ENCODE measurements at regions not wholly inside any gene's neighbourhood (a gene's known extent, or its start where the extent isn't known, plus 50 kb on each side); places are given as distances from the start of the nearest gene placed in this dataset.
A peak's percentile ranks its signal among the peaks of the same experiment; 100 is the strongest.
"Not testable (repeated sequence)": the region's sequence is repeated elsewhere in the genome, so short reads cannot be mapped to it uniquely, and the experiment has no call there.

DNA sequence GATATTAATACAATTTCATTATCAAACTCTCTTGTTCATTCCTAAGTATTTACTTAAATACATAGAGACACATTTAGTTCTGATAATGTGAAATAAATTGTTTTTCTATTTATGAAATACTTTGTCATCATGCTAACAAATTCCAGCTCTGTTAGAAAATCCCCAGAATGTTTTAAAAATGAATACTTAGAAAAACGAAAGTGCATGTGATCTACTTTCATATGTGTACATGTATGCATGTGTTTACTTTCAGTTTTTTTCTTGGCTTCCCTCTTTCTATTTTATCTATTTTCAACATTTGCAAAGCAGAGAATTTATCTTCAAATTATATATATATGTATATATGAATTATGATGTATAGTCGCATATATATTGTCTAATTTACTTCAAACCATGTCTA lies 1110.0 kb upstream of the PCDH20 start:
- no peak for DNase-seq (ENCODE audit: low spot score)

DNA sequence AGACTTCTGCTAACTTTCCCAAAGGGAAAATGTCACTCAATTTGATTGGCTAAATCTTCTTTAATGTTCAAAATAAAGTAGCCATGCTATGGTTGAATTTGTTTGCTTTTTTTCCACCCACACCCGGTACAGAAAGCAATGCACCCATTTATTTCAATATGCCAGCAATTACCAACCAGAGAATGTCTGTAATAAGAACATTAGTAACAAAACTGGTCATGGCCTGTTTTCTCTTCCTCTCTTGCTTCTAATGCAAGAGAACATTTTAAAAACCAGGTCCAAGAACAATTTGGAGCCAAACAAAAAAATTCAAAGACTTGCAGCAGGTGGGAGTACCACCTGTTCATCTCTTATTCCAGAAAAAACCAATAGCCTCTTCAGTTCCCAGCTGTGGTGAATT lies 1108.8 kb upstream of the PCDH20 start:
- DNase-seq (ENCODE audit: low spot score) = no peak

GRCh38 chr13:62524061-62524460 lies 1108.4 kb upstream of the PCDH20 start:
- DNase-seq (ENCODE audit: low spot score) = no peak

GRCh38 chr13:62512194-62513141 lies 1096.8 kb upstream of the PCDH20 start:
- DNase-seq (ENCODE audit: low spot score) = peak; percentile 10

- no peak for DNase-seq (ENCODE audit: low spot score)
These were observed 1095.4 kb upstream of the PCDH20 start for GRCh38 chr13:62510906-62511655.

GRCh38 chr13:62502588-62502987 lies 1086.9 kb upstream of the PCDH20 start:
- no peak for DNase-seq (ENCODE audit: low spot score)

- DNase-seq (ENCODE audit: low spot score) = no peak
These were observed 1074.1 kb upstream of the PCDH20 start for GRCh38 chr13:62489731-62490130.

GRCh38 chr13:62483774-62484173 lies 1068.1 kb upstream of the PCDH20 start:
- no peak for DNase-seq (ENCODE audit: low spot score)

GRCh38 chr13:62482351-62482750 lies 1066.7 kb upstream of the PCDH20 start:
- DNase-seq (ENCODE audit: low spot score) = no peak

DNA sequence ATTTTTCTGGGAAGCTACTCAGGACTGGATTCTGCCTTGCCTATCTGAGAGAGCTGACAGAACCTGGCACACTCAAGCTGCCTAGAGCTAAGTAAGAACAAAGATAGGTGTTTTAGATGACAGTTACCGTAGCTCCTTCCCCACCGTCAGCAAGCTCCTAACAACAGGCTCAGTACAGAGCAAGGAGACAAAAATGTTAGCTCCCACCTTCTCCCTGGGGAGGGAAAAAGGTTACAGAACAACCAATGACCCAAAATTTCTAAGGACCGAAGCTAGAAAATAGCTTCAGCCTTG lies 1058.2 kb upstream of the PCDH20 start:
- DNase-seq (ENCODE audit: low spot score) = no peak

DNA sequence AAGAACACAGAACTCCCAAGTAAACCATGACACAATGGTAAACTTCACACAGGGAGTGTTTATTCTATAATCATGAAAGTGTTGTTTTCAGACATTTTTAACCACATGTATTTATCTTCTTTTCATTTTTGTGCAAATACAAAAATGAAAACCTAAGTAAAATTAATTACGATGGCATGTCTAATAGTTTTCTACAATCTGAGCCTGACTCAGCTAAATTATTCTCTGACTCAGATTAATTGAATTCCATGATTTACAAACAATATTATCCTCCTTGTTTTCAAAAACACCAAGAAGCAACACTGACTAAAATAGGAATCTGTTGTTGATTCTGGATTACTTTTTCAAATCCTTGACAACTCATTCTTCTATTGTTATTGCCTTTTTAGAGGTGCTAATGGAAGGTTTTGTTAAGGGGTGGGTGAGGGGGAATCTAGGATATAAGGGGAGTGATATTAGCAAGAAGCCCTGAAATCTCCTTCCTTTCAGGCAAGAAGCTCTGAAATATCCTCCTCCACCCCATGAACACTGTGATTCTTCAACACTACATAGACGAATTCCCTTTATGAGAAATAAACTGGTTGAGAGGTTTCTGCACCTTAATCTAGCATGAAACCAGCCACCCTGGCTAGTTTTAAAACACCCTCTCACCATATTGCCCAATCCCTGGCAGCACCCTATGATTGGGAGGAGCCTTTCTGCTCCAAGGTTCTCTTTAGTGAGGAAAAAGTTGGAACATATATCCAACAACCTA lies 1057.7 kb upstream of the PCDH20 start:
- DNase-seq (ENCODE audit: low spot score) = no peak

DNA sequence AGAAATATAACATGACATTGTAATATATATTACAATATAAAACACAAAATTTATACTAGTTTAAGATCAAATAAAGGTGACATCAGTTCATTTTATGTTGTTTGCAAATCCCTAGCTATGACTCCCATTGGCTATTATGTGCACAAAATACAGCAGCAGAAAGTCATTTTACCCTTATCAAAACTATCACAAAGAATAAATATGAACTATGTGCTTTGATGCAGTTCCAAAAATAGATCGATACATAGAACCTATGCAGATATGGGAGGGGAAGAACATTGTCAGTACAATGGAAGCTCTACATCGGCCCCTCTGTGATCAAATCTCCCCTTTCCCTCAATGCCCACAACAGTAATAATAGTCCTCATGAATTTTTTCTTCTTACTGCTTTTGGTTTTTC lies 1038.1 kb upstream of the PCDH20 start:
- DNase-seq (ENCODE audit: low spot score) = no peak

- DNase-seq (ENCODE audit: low spot score) = no peak
These were observed 1035.1 kb upstream of the PCDH20 start for GRCh38 chr13:62450759-62451158.

DNA sequence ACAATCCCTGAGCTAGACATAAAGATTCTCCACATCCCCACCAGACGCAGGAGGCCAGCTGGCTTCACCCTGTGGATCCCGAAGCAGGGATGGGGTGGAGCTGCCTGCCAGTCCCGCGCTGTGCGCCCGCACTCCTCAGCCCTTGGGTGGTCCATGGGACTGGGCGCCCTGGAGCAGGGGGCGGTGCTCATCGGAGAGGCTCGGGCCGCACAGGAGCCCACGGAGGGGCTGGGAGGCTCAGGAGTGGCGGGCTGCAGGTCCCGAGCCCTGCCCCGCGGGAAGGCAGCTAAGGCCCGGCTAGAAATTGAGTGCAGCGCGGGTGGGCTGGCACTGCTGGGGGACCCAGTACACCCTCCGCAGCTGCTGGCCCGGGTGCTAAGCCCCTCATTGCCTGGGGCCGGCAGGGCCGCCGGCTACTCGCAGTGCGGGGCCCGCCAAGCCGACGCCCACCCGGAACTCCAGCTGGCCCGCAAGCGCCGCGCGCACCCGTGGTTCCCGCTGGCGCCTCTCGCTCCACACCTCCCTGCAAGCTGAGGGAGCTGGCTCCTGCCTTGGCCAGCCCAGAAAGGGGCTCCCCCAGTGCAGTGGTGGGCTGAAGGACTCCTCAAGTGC lies 1032.2 kb upstream of the PCDH20 start:
- not testable (repeated sequence) for DNase-seq (ENCODE audit: low spot score)

DNA sequence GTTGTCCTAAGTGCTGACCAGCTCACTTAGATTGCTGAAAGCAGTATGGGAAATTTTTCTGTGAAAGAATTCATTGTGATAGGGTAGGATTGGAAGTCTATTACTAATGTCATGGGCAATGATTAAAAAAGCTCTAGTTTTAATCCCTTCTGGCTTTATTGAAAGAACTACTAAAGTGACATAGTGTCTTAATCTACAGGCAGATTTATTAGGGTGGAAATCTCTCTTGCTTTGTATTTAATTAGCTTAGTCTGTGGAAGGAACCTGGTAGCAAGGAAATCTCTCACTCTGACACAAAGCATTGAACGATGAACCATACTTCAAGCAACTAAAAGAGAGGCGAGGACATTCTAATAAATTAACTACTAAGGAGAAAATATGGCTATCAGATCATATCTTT lies 1029.2 kb upstream of the PCDH20 start:
- DNase-seq (ENCODE audit: low spot score) = no peak

DNA sequence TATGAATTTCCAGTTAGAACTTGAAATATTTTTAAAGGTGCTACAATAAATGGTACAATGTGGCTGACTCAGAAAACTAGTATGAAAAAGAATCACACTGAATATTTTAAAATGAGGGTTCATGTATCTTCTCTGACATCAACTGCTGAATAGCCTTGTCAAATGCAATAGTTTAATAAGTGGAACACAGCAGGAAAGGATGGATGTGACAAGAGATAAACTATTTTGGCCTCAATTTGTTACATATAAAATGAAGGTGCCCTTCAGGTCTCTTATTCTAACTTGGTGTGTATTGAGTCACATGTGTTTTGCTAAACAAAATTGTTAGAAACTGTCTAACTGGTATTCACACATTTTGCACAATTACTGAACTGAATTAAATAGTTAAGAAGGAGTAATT lies 1018.4 kb upstream of the PCDH20 start:
- no peak for DNase-seq (ENCODE audit: low spot score)

DNA sequence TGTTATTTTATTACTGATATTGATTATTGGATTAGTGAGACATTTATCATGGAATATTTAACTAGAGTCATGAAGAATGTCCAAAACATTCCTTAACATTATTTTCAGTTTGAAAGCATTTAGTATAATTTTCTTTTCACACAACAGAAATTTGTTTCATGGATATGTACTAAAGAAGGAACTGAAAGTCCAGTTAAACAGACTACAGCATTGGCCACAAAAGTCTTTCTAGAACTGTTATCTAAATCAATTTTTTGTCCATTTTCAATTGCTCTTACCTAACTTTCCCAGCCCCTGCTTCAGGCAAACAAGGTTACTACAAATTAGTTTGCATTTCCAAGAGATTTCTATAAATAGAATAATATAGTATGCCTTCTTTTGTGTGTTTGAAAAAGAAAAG lies 1018.0 kb upstream of the PCDH20 start:
- DNase-seq (ENCODE audit: low spot score) = no peak

GRCh38 chr13:62432906-62433305 lies 1017.3 kb upstream of the PCDH20 start:
- no peak for DNase-seq (ENCODE audit: low spot score)

DNA sequence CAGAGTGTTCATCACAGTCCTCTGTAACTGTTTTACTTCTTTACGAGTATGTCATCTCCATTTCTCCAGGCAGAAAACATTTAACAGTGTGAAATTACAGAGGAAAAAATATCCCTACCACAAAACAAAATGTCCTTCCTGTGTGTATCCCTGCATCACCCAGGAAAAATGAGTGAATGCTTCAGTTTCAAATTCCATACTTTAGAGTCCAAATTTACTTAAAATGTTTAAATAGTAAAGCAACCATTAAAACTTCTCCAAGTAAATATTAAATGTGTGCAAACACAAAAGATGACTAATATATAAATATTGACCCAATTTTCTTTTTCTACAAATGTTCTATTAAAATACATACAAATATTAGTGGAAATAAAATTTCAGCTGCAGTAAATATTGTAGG lies 1016.6 kb upstream of the PCDH20 start:
- no peak for DNase-seq (ENCODE audit: low spot score)

DNA sequence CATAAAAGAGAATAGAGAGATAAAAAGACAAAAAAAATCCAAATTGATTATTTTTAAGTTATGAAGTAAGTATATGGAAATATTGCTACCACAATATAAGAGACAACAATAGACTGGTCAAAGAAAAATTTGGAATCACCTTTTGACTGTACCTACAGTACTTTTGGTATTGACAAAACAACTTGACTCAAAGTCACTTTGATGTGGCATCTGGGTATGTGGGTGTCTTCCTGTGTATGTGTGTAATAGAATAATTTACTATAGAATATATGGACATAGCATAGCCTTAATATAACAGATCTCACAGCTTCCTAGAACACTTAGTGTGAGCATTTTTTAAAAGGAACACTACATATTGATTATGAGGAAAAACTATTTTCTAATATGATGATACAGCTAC lies 1016.2 kb upstream of the PCDH20 start:
- DNase-seq (ENCODE audit: low spot score) = no peak

- no peak for DNase-seq (ENCODE audit: low spot score)
These were observed 1003.2 kb upstream of the PCDH20 start for GRCh38 chr13:62418872-62419271.

- DNase-seq (ENCODE audit: low spot score) = no peak
These were observed 1002.7 kb upstream of the PCDH20 start for GRCh38 chr13:62418376-62418775.
